Thyroid gland (tissue), 4 donors: ENCODE measurements at regions not wholly inside any gene's neighbourhood (a gene's known extent, or its start where the extent isn't known, plus 50 kb on each side); places are given as distances from the start of the nearest gene placed in this dataset.

ENCODE experiments used
- CTCF ChIP-seq, 6 experiments: fragments of 200-600 bp in 3 of 6; fragments of 450-650 bp in 3 of 6; sonication (generic) in 3 of 6; IDR thresholded peaks; one replicate each; pipeline ENCODE4 v1.5.1; 2016 to 2019; ENCODE audit warnings: antibody characterized with exemption in 6 of 6, mild to moderate bottlenecking in 2 of 6, inconsistent platforms in 1 of 6, moderate library complexity in 1 of 6
- POLR2A ChIP-seq, 2 donors: fragments of 450-650 bp; IDR thresholded peaks; one replicate each; pipeline ENCODE4 v1.6.1; 2017; ENCODE audit warnings: antibody characterized with exemption in 2 of 2, mild to moderate bottlenecking in 2 of 2, moderate library complexity in 1 of 2

- TF ChIP-seq CTCF (IDR thresholded peaks at IDR 0.05) (no peak), POLR2A (IDR thresholded peaks at IDR 0.05) (no peak)
These were observed 791.4 kb downstream of the CDH18 start for GRCh38 chr5:19196631-19197030.
